ENCODE measurements at regions not wholly inside any gene's neighbourhood (a gene's known extent, or its start where the extent isn't known, plus 50 kb on each side); places are given as distances from the start of the nearest gene placed in this dataset.

DNA sequence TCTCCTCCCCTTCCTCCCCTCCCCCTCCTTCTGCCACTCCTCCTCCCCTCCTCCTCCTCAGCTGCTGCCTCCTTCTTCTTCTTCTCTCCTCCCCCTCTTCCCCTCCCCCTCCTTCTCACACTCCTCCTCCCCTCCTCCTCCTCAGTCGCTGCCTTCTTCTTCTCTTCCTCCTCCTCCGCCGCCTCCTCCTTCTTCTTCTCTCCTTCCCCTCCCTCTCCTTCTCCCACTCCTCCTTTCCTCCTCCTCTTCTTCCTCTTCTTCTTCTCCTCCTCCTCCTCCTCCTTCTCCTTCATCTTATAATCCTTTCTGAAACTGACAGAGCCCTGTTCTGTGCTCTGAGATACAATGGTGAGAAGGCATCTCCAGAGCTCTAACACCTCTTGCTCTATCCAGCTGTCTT is 73.1 kb upstream of the DCD start:
- TF ChIP-seq, protein P1, sequence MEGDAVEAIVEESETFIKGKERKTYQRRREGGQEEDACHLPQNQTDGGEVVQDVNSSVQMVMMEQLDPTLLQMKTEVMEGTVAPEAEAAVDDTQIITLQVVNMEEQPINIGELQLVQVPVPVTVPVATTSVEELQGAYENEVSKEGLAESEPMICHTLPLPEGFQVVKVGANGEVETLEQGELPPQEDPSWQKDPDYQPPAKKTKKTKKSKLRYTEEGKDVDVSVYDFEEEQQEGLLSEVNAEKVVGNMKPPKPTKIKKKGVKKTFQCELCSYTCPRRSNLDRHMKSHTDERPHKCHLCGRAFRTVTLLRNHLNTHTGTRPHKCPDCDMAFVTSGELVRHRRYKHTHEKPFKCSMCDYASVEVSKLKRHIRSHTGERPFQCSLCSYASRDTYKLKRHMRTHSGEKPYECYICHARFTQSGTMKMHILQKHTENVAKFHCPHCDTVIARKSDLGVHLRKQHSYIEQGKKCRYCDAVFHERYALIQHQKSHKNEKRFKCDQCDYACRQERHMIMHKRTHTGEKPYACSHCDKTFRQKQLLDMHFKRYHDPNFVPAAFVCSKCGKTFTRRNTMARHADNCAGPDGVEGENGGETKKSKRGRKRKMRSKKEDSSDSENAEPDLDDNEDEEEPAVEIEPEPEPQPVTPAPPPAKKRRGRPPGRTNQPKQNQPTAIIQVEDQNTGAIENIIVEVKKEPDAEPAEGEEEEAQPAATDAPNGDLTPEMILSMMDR (IDR thresholded peaks at IDR 0.05): no peak
- TF ChIP-seq POLR2AphosphoS5 (IDR thresholded peaks at IDR 0.05; ENCODE audit: low read depth, low read length) (no peak), RCOR1 (IDR thresholded peaks at IDR 0.05; ENCODE audit: low read length) (no peak)

All from SK-N-SH (cell line).